ENCODE measurements at regions not wholly inside any gene's neighbourhood (a gene's known extent, or its start where the extent isn't known, plus 50 kb on each side); places are given as distances from the start of the nearest gene placed in this dataset.
"Not testable (repeated sequence)": the region's sequence is repeated elsewhere in the genome, so short reads cannot be mapped to it uniquely, and the experiment has no call there.

GRCh38 chr1:76687307-76688175 is 179.7 kb upstream of the ST6GALNAC5 start:
- DNase-seq (ENCODE audit: low read depth), result no peak

DNA sequence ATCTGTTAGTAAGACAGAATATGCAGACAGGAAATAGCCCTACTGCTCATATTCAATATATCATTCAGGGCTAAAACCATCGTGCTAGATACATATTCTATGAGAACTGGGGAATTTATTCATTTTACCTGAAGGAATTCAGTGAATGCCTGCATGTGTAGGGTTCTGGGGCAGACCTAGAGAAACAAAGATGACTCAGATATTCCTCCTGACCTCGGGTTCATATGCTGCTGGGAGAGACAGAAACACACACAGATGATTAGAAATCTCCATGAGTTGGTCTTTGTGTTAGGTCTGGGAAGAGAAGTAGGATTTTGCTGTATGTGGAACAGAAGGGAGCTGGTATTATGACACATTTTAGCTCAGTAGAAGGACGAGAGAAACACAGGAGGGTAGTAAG is 176.5 kb upstream of the ST6GALNAC5 start:
- no peak for DNase-seq (ENCODE audit: low read depth)

DNA sequence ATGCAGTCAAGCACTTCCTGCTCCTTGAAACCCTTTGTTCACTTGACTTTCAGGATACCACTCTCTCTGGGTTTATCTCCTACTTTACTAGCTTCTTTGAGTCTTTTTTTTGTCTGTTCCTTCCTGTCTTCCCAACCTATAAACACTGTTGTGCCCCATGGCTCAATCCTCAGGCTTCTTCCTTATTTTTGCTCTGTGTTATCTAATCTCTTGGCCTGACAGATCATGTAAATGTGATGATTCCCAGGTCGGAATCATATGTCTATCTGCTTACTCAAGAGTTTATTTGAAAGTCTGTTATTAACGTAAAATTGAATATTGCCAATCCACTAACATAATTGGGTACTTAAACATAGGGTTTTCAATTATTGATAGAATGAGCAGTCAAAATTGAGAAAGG is 171.7 kb upstream of the ST6GALNAC5 start:
- no peak for DNase-seq (ENCODE audit: low read depth)

- no peak for DNase-seq (ENCODE audit: low read depth)
Measured at GRCh38 chr1:76697361-76697760, 169.9 kb upstream of the ST6GALNAC5 start.

- not testable (repeated sequence) for DNase-seq (ENCODE audit: low read depth)
Measured at GRCh38 chr1:76699646-76700045, 167.6 kb upstream of the ST6GALNAC5 start.

DNA sequence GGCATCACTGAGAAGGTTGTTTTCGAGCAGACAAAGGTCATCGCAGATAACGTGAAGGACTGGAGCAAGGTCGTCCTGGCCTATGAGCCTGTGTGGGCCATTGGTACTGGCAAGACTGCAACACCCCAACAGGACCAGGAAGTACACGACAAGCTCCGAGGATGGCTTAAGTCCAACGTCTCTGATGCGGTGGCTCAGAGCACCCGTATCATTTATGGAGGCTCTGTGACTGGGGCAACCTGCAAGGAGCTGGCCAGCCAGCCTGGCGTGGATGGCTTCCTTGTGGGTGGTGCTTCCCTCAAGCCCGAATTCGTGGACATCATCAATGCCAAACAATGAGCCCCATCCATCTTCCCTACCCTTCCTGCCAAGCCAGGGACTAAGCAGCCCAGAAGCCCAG is 167.1 kb upstream of the ST6GALNAC5 start:
- DNase-seq (ENCODE audit: low read depth), result not testable (repeated sequence)

DNA sequence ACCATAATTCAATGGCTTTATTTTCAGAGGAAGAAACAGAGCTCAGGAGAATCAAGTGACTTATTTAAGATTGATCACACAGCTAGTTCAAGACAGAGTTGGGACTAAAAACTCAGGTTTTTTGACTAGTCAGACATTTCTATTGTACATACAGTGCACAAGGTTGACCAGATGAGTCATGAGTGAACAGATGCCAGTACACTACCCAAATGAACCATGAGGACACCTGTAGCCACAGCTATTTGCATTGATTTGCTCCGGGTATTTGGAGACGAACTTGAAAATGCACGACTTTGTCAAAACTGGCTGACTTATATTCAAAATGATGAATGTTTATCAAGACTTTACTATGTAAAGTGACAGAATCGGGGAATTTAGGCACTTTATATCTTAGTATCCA is 161.7 kb upstream of the ST6GALNAC5 start:
- no peak for DNase-seq (ENCODE audit: low read depth)

DNA sequence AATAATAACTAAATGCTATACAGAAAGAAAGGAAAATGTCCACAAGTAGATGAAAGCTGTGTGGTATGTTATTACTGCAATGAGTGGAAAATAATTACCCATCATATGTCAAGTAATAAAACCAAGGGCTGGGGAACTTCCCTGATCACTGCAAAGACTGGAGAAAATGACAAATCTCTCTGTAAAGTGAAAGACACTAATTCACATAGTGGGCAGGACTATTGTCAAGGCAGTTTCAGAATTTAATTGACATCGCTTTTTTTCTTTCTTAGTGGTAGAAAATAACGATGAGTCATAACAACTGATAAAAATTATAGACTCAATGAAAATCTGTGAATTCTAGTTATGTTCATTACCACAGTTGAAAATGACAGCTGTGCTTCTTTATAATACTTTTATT is 153.7 kb upstream of the ST6GALNAC5 start:
- DNase-seq (ENCODE audit: low read depth), result no peak

GRCh38 chr1:76715474-76715873 is 151.8 kb upstream of the ST6GALNAC5 start:
- DNase-seq (ENCODE audit: low read depth), result no peak

DNA sequence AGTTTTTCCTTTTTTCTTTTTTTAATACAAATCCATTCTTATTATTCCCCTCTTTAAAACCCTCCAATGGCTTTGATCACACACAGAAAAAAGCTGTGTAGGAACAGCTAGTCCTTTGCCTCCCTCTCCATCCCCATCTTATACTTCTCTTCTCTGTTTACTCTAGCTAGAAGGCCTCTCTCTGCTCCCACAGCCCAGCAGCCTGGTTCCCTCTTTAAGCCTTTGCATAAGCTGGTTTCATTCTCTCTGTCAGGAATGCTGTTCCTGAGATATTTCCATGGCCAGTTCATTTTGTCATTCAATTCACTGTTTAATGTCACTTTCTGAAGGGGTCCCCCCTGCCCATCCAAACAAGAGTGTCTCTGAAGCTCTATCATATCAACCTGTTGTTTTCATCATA is 143.3 kb upstream of the ST6GALNAC5 start:
- DNase-seq (ENCODE audit: low read depth), result no peak

DNA sequence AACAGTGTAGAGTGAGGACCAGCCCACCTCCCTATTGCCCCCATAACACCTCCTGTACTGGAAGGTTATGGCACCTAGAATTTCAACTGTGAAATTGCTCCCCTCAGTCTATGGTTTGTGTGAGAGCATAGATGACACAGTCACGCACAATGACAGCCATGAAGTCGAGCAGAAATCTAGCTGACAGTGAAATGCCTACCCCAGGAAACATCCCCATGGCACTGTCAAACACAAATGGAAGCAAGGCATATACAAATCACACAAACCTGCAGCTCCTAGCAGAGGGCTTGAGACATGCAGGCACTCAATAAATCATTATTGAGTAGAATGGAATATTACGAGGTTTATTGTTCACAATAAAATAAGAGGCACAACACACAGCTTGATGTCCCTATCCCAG is 142.5 kb upstream of the ST6GALNAC5 start:
- DNase-seq (ENCODE audit: low read depth), result no peak

DNA sequence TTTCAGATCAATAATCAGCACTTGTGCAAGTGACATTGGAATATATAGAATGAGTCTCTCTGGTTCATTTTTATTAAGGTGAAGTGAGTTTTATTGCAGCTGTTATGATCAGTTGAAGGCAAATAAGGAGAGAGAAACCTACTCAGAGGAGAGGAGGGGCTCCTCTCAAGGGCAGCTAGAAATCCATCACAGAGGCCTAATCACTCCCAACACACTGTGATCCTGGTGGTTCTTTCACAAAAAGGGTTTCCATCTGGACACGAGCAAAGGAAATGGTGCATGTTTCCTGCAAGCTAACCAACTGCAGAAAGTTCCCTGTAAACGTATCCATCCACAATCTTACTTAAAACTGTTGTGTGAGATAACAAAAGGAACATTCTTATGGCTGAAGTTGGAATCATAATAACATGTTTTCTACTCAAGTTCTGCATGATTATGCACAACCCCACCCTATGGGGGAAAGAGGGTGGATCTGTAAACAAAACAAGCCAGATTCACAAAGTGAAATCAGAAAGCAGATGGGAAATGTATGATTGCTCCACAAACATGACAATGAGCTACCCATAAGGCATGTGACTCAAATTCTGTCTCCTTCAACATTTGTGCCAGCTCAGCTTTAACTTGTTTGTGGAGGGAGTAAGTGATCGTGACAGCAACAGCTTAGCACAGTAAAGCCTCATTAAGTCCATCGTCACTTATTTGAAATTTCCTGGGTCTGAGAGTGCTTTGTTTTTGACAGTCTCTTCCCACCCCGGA is 141.2 kb upstream of the ST6GALNAC5 start:
- DNase-seq (ENCODE audit: low read depth), result no peak

- DNase-seq (ENCODE audit: low read depth), result no peak
Measured at GRCh38 chr1:76727520-76727919, 139.8 kb upstream of the ST6GALNAC5 start.

- no peak for DNase-seq (ENCODE audit: low read depth)
Measured at GRCh38 chr1:76729142-76729541, 138.1 kb upstream of the ST6GALNAC5 start.

DNA sequence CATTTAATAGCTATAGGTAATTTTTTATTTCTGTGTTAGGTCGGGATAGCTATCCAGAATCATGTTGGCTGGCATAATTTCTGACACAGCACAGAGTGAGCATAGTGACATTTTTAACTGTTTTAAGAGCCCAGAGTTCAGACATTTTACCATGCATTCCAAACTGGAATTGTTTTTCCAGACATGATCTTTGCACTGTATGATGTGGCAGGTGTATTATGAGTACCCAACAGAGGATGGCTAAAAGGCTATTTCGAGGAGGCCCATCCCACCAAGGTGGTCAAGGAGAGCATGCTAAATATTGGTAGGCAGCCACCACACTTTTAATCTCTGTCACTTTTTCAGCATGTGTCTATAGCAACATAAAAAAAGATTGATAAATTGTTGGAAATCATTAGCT is 137.3 kb upstream of the ST6GALNAC5 start:
- DNase-seq (ENCODE audit: low read depth), result no peak

GRCh38 chr1:76738355-76738754 is 128.9 kb upstream of the ST6GALNAC5 start:
- not testable (repeated sequence) for DNase-seq (ENCODE audit: low read depth)

GRCh38 chr1:76740956-76741355 is 126.3 kb upstream of the ST6GALNAC5 start:
- DNase-seq (ENCODE audit: low read depth), result not testable (repeated sequence)

DNA sequence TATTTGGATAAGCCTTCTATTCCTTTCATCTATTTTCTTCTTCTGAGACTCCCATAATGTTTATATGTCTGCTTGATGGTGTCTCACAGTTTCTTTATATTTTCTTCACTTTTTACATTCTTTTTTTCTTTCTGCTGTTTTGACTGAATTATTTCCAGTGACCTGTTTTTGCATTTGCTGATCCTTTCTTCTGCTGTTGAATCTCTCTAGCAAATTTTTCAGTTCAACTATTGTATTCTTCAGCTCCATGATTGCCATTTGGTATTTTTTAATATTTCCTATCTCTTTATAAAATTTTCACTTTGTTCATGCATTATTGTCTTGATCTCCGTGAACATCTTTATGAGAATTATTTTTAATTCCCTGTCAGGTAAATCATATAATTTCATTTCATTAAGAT is 122.3 kb upstream of the ST6GALNAC5 start:
- DNase-seq (ENCODE audit: low read depth), result no peak

DNA sequence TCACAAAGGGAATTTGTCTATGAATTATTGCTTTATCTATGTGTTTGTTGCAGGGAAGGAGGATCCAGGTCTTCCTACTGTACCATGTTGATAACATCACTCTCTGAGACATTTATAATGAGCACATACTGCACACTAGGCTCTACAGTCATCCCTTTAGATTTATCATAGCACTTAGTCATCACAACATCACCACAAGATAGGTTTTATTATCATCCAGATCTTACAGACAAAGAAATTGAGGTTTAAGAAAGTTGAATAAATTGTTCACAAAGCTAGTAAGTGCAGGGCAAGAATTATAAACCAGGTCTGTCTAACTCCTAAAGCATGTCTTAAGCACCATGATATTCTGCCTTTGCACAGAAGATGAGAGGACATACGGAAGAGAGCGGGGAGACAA is 121.1 kb upstream of the ST6GALNAC5 start:
- DNase-seq (ENCODE audit: low read depth), result no peak

- DNase-seq (ENCODE audit: low read depth), result no peak
Measured at GRCh38 chr1:76754730-76755129, 112.5 kb upstream of the ST6GALNAC5 start.

GRCh38 chr1:76759171-76759860 is 108.0 kb upstream of the ST6GALNAC5 start:
- DNase-seq (ENCODE audit: low read depth), result no peak

DNA sequence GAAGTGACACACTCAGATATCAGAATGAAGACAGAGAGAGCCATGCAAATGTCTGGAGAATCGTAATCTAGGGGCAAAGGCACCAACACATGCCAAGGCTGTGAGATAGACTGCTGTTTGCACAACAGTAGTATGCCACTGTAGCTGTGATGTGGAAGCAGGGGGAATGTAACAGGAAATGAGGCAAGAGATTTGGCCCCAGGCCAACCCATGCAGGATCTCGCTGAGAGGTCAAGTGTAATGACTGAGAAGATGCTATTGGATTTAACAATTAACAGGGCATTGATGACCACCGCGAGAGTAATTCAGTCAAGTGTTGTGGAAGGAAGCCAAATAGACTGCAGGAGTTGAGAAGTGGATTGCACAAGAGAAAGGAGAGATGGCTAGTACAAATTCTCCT is 107.3 kb upstream of the ST6GALNAC5 start:
- no peak for DNase-seq (ENCODE audit: low read depth)

Data from myocyte (in vitro differentiated cells).